ENCODE measurements at regions not wholly inside any gene's neighbourhood (a gene's known extent, or its start where the extent isn't known, plus 50 kb on each side); places are given as distances from the start of the nearest gene placed in this dataset.
"Not testable (repeated sequence)": the region's sequence is repeated elsewhere in the genome, so short reads cannot be mapped to it uniquely, and the experiment has no call there.

GRCh38 chr7:70895337-70896200 is 236.4 kb upstream of the GALNT17 start:
- not testable (repeated sequence) for H3K9me3 ChIP-seq (ENCODE audit: control insufficient read depth, low read length); H3K27ac ChIP-seq (ENCODE audit: insufficient read depth, low read depth, low read length, poor library complexity, severe bottlenecking); H3K4me3 ChIP-seq (ENCODE audit: insufficient read depth, low read depth, low read length); H3K36me3 ChIP-seq (ENCODE audit: control insufficient read depth, insufficient read depth, low read length); H3K4me1 ChIP-seq (ENCODE audit: control insufficient read depth, insufficient read depth, low read length); H3K27me3 ChIP-seq (ENCODE audit: control insufficient read depth, insufficient read depth, low read length, poor library complexity, severe bottlenecking)
- WGBS, 2 experiments: 83 to 86% methylated on average over 5 to 7 of the region's 7 CpGs

DNA sequence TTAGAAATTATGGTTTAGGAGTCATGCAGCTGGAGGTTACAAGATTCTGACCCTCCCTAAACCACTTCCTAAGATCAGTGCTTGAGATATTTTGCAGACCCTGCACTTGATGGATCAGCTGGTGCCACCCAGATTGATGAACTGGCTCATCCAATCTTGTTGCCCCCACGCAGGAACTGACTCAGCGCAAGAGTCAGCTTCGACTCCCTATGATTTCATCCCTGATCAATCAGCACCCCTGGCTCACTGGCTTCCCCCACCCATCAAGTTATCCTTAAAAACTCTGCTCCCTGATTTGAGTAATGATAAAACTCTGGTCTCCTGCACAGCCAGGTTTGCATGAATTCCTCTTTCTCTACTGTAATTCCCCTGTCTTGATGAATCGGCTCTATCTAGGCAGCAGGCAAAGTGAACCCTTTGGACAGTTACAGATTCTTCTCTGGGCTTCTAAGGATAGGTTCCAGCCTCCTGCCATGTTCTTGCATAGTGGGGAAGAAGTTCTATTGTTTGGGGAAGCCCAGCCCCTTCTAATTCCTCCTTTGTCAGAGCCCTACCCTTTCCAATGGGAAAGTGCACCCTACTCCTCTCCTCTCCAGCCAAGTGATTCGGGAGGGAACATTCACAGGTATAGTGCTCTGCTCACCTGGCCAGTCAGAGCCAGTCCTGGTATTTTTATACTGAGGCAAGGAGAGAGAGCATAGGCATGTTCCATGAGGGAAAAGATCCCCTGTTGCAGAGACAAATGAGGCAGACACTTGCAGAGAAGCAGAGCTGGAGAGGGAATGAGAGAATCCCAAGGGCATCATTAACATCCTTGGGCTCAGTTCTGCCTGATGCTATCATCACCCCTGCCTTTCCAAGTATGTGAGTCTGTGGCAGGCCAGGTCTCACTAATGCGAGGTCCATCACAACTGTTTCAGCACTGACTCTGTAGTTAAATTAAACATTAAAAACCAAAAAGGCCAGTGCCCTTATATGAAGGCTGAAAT is 224.4 kb upstream of the GALNT17 start:
- H3K4me1 ChIP-seq (ENCODE audit: control insufficient read depth, insufficient read depth, low read length): no peaks in the 10 kb centered on the region
- 85 to 87% methylated on average over 6 of the region's 6 CpGs for WGBS, 2 experiments
- H3K4me3 ChIP-seq (ENCODE audit: insufficient read depth, low read depth, low read length): no peak overlapping the region
- H3K9me3 ChIP-seq (ENCODE audit: control insufficient read depth, low read length): no peaks in the 10 kb centered on the region
- H3K27ac ChIP-seq (ENCODE audit: insufficient read depth, low read depth, low read length, poor library complexity, severe bottlenecking): no peak overlapping the region
- no peaks in the 10 kb centered on the region for H3K27me3 ChIP-seq (ENCODE audit: control insufficient read depth, insufficient read depth, low read length, poor library complexity, severe bottlenecking)
- H3K36me3 ChIP-seq (ENCODE audit: control insufficient read depth, insufficient read depth, low read length): no peaks in the 10 kb centered on the region

DNA sequence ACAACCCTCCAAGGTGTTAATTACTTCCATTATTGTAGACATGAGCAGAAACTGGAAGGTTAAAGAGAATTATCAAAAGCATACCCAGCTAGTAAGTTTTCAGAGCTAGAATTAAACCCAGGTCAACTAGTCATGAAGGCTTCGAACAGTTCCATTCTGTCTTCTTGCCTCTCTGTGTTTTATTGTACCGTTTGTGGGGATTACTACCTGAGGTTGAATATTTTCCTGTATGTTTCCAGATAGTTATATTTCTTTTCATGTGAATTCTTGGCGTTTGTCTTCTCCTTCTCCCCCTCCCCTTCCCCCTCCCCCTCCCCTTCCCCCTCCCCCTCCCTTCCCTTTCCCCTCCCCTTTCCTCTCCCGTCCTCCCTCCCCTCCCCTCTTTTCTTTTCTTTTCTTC is 218.0 kb upstream of the GALNT17 start:
- no peak overlapping the region for H3K4me3 ChIP-seq (ENCODE audit: insufficient read depth, low read depth, low read length)
- H3K9me3 ChIP-seq (ENCODE audit: control insufficient read depth, low read length): no peaks in the 10 kb centered on the region
- no peaks in the 10 kb centered on the region for H3K36me3 ChIP-seq (ENCODE audit: control insufficient read depth, insufficient read depth, low read length)
- 78 to 84% methylated on average over 3 of the region's 4 CpGs for WGBS, 2 experiments
- H3K4me1 ChIP-seq (ENCODE audit: control insufficient read depth, insufficient read depth, low read length): no peaks in the 10 kb centered on the region
- no peaks in the 10 kb centered on the region for H3K27me3 ChIP-seq (ENCODE audit: control insufficient read depth, insufficient read depth, low read length, poor library complexity, severe bottlenecking)
- no peak overlapping the region for H3K27ac ChIP-seq (ENCODE audit: insufficient read depth, low read depth, low read length, poor library complexity, severe bottlenecking)

DNA sequence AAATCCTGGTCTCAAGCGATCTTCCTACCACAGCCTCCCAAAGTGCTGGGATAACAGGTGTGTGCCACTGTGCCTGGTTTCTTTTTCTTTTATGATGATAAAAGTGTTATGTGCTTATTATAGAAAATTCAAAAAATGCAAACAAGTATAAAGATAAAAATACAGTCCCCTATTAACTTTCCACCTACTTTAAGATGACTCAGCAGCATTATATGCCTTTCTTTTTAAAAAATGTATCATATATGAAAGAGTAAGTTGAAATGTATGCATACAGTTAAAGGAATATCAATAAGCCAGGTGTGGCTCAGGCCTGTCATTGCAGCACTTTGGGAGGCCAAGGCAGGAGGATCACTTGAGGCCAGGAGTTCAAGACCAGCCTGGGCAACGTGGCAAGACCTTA is 216.9 kb upstream of the GALNT17 start:
- Histone ChIP-seq H3K36me3 (ENCODE audit: control insufficient read depth, insufficient read depth, low read length) (no peaks in the 10 kb centered on the region), H3K4me3 (ENCODE audit: insufficient read depth, low read depth, low read length) (no peak overlapping the region), H3K27ac (ENCODE audit: insufficient read depth, low read depth, low read length, poor library complexity, severe bottlenecking) (no peak overlapping the region), H3K9me3 (ENCODE audit: control insufficient read depth, low read length) (no peaks in the 10 kb centered on the region), H3K27me3 (ENCODE audit: control insufficient read depth, insufficient read depth, low read length, poor library complexity, severe bottlenecking) (no peaks in the 10 kb centered on the region), H3K4me1 (ENCODE audit: control insufficient read depth, insufficient read depth, low read length) (no peaks in the 10 kb centered on the region)
- 88 to 89% methylated on average over 2 of the region's 2 CpGs for WGBS, 2 experiments

- 57 to 73% methylated on average over 4 of the region's 4 CpGs for WGBS, 2 experiments
Observed at GRCh38 chr7:70919481-70920073, 212.4 kb upstream of the GALNT17 start.

GRCh38 chr7:70920876-70921275 is 211.1 kb upstream of the GALNT17 start:
- no peaks in the 10 kb centered on the region for H3K9me3 ChIP-seq (ENCODE audit: control insufficient read depth, low read length)
- no peaks in the 10 kb centered on the region for H3K36me3 ChIP-seq (ENCODE audit: control insufficient read depth, insufficient read depth, low read length)
- peaks cover 12% of the 10 kb centered on the region for H3K4me1 ChIP-seq (ENCODE audit: control insufficient read depth, insufficient read depth, low read length)
- H3K4me3 ChIP-seq (ENCODE audit: insufficient read depth, low read depth, low read length): no peak overlapping the region
- 77 to 83% methylated on average over 1 of the region's 1 CpG for WGBS, 2 experiments
- no peak overlapping the region for H3K27ac ChIP-seq (ENCODE audit: insufficient read depth, low read depth, low read length, poor library complexity, severe bottlenecking)
- no peaks in the 10 kb centered on the region for H3K27me3 ChIP-seq (ENCODE audit: control insufficient read depth, insufficient read depth, low read length, poor library complexity, severe bottlenecking)

More at GRCh38 chr7:70919481-70920073, 212.4 kb upstream of the GALNT17 start:
- peaks cover 7% of the 10 kb centered on the region for H3K4me1 ChIP-seq (ENCODE audit: control insufficient read depth, insufficient read depth, low read length)
- no peak overlapping the region for H3K4me3 ChIP-seq (ENCODE audit: insufficient read depth, low read depth, low read length)
- H3K27ac ChIP-seq (ENCODE audit: insufficient read depth, low read depth, low read length, poor library complexity, severe bottlenecking): no peak overlapping the region
- H3K9me3 ChIP-seq (ENCODE audit: control insufficient read depth, low read length): no peaks in the 10 kb centered on the region
- no peaks in the 10 kb centered on the region for H3K27me3 ChIP-seq (ENCODE audit: control insufficient read depth, insufficient read depth, low read length, poor library complexity, severe bottlenecking)
- no peaks in the 10 kb centered on the region for H3K36me3 ChIP-seq (ENCODE audit: control insufficient read depth, insufficient read depth, low read length)

DNA sequence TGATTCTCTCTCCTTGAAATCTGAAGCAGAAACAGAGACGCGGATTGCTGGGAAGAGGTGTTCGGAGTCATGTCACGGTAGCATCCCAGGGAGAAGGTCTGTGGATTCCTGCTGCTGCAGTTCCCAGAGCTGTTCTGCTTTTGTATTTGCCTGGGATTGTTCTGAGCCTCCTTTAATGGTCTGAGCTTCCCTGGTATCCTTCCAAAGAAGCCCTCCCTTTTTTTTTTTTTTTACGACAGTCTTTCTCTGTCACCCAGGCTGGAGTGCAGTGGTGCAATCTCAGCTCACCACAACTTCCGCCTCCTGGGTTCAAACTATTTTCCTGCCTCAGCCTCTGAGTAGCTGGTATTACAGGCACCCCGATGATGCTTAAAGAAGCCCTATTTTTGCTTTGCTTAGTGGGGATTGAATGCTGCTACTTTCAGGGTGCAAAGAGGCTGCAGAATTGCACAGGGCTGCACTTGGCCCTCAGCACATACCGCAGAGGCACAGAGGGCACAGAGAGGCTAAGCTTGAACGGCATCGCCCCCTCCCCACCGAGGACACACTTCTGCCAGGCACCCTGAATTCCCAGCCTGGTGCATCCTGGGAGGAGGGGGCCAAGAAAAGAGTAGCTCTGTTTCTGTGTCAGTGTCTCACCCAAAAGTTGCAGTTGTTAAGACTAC is 208.6 kb upstream of the GALNT17 start:
- Histone ChIP-seq H3K36me3 (ENCODE audit: control insufficient read depth, insufficient read depth, low read length) (no peaks in the 10 kb centered on the region), H3K4me3 (ENCODE audit: insufficient read depth, low read depth, low read length) (no peak overlapping the region), H3K9me3 (ENCODE audit: control insufficient read depth, low read length) (no peaks in the 10 kb centered on the region), H3K4me1 (ENCODE audit: control insufficient read depth, insufficient read depth, low read length) (peaks cover 12% of the 10 kb centered on the region), H3K27me3 (ENCODE audit: control insufficient read depth, insufficient read depth, low read length, poor library complexity, severe bottlenecking) (no peaks in the 10 kb centered on the region), H3K27ac (ENCODE audit: insufficient read depth, low read depth, low read length, poor library complexity, severe bottlenecking) (peak overlapping the region; percentile 26)
- WGBS, 2 experiments: 74 to 75% methylated on average over 11 of the region's 11 CpGs

- Histone ChIP-seq H3K4me3 (ENCODE audit: insufficient read depth, low read depth, low read length) (no peak overlapping the region), H3K9me3 (ENCODE audit: control insufficient read depth, low read length) (no peaks in the 10 kb centered on the region), H3K36me3 (ENCODE audit: control insufficient read depth, insufficient read depth, low read length) (no peaks in the 10 kb centered on the region), H3K27ac (ENCODE audit: insufficient read depth, low read depth, low read length, poor library complexity, severe bottlenecking) (peak overlapping the region; percentile 26), H3K4me1 (ENCODE audit: control insufficient read depth, insufficient read depth, low read length) (peaks cover 12% of the 10 kb centered on the region), H3K27me3 (ENCODE audit: control insufficient read depth, insufficient read depth, low read length, poor library complexity, severe bottlenecking) (no peaks in the 10 kb centered on the region)
- whole genome bisulfite sequencing, 2 experiments: 77 to 80% methylated on average over 5 of the region's 5 CpGs
Observed at GRCh38 chr7:70925411-70926115, 206.4 kb upstream of the GALNT17 start.

- no peaks in the 10 kb centered on the region for H3K27me3 ChIP-seq (ENCODE audit: control insufficient read depth, insufficient read depth, low read length, poor library complexity, severe bottlenecking)
- peaks cover 12% of the 10 kb centered on the region for H3K4me1 ChIP-seq (ENCODE audit: control insufficient read depth, insufficient read depth, low read length)
- no peak overlapping the region for H3K27ac ChIP-seq (ENCODE audit: insufficient read depth, low read depth, low read length, poor library complexity, severe bottlenecking)
- no peak overlapping the region for H3K4me3 ChIP-seq (ENCODE audit: insufficient read depth, low read depth, low read length)
- H3K36me3 ChIP-seq (ENCODE audit: control insufficient read depth, insufficient read depth, low read length): no peaks in the 10 kb centered on the region
- no peaks in the 10 kb centered on the region for H3K9me3 ChIP-seq (ENCODE audit: control insufficient read depth, low read length)
- WGBS, 2 experiments: 68 to 97% methylated on average over 4 of the region's 4 CpGs
Observed at GRCh38 chr7:70926666-70927065, 205.3 kb upstream of the GALNT17 start.

Measured in ectodermal cell (in vitro differentiated cells).